Motor neuron (in vitro differentiated cells): ENCODE measurements at regions not wholly inside any gene's neighbourhood (a gene's known extent, or its start where the extent isn't known, plus 50 kb on each side); places are given as distances from the start of the nearest gene placed in this dataset.

Experiments used
- ATAC-seq, 8 experiments: fragments of 200-7000 bp; cut with Tn5 transposase; replicated peaks in 6 of 8; 2 replicates each; pipeline ENCODE4 v1.8.0; 2021; ENCODE audit warnings: mild to moderate bottlenecking in 8 of 8, moderate library complexity in 8 of 8
- H3K27ac ChIP-seq, 2 donors: fragments of 250-450 bp; sonication (Bioruptor Pico); 2 replicates each; pipeline ENCODE4 v1.9.0; 2021; ENCODE audit warnings: antibody characterized with exemption in 2 of 2, mild to moderate bottlenecking in 2 of 2, moderate library complexity in 1 of 2
- H3K4me1 ChIP-seq, 2 donors: fragments of 250-450 bp; sonication (Bioruptor Pico); replicated peaks in 1 of 2; 2 replicates each; pipeline ENCODE4 v1.6.1; 2021; ENCODE audit warnings: antibody characterized with exemption in 2 of 2, mild to moderate bottlenecking in 2 of 2, moderate library complexity in 1 of 2
- H3K4me3 ChIP-seq, 5 donors: fragments of 250-450 bp; sonication (Bioruptor Pico); 2 replicates each; pipeline ENCODE4 v1.9.0; 2021; ENCODE audit warnings: antibody characterized with exemption in 5 of 5, mild to moderate bottlenecking in 5 of 5, moderate library complexity in 4 of 5
- WGBS, 10 experiments: fragments of 450-650 bp; shearing (Covaris generic); methylation state at CpG; one replicate each; pipeline ENCODE4 v1.0.0; 2022; 5-methylcytosine and 5-hydroxymethylcytosine counted together
- in situ Hi-C, 9 experiments: fragments of 400-800 bp; cut with MboI; loops; one replicate each; pipeline ENCODE4 v1.15.0; 2021; ENCODE audit warnings: low sequenced_read_pairs in 9 of 9, low pct_unique_long_range_greater_than_20kb in 2 of 9; ENCODE audit not compliant: unreplicated experiment in 9 of 9

- H3K4me1 ChIP-seq = peaks cover 6% of the 10 kb centered on the region in 2 donors
- no peak overlapping the region for H3K27ac ChIP-seq
- H3K4me3 ChIP-seq = no peak overlapping the region
- in situ Hi-C loops = loop anchor here in 1 of 9 experiments (25.0 kb wide), 1 partner anchor 741 kb away; no protein-coding TSS in a partner anchor
- 21 to 43% (median 30%) methylated on average over 2 to 5 of the region's 5 CpGs; no CpG with 5 or more reads in 4 of the 10 experiments for WGBS, 10 experiments
- ATAC-seq = peak; percentile 87 to 96 (median 94)
Observed at GRCh38 chr17:51371732-51372151, 111.4 kb downstream of the UTP18 start.

- WGBS, 10 experiments = 20 to 100% (median 68%) methylated on average over 1 to 4 of the region's 5 CpGs; no CpG with 5 or more reads in 2 of the 10 experiments
- in situ Hi-C loops = loop anchor here in 1 of 9 experiments (25.0 kb wide), 1 partner anchor 740 kb away; no protein-coding TSS in a partner anchor
- Histone ChIP-seq H3K4me3 (no peak overlapping the region), H3K4me1 (peaks cover 6% of the 10 kb centered on the region in 2 donors), H3K27ac (no peak overlapping the region)
- ATAC-seq = peak in 7 of 8 experiments; percentile 15 to 79 (median 56)
Observed at GRCh38 chr17:51372345-51373004, 112.1 kb downstream of the UTP18 start.

- in situ Hi-C loops = loop anchor here in 1 of 9 experiments (25.0 kb wide), 1 partner anchor 739 kb away; no protein-coding TSS in a partner anchor
- peak in 7 of 8 experiments; percentile 11 to 78 (median 39) for ATAC-seq
- peaks cover 6% of the 10 kb centered on the region in 2 donors for H3K4me1 ChIP-seq
- no peak overlapping the region for H3K27ac ChIP-seq
- 17 to 95% (median 45%) methylated on average over 1 to 3 of the region's 4 CpGs for WGBS, 10 experiments
- H3K4me3 ChIP-seq = no peak overlapping the region
Observed at GRCh38 chr17:51373489-51374152, 113.3 kb downstream of the UTP18 start.

DNA sequence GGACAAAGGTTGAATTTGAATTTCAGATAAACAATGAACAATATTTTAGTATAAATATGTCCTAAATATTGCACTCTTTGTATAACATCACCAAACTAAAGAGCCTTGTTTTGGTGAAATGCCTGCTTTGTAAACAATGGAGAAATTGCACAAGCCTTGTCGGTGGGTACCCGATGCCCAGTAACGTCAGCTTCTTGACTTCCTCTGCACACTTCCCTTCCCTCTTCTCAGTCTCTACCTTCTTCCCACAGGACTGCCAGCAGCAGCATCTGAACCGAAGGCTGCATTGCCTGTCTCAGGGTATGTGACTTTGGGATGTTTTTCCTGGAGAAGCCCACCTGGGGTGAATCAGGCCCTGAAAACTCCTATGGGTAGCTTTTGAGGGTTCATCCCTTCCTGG, 113.9 kb downstream of the UTP18 start:
- 80 to 100% (median 83%) methylated on average over 1 to 3 of the region's 4 CpGs; no CpG with 5 or more reads in 3 of the 10 experiments for WGBS, 10 experiments
- Histone ChIP-seq H3K27ac (no peak overlapping the region), H3K4me1 (peaks cover 6% of the 10 kb centered on the region in 2 donors), H3K4me3 (no peak overlapping the region)
- in situ Hi-C loops = loop anchor here in 1 of 9 experiments (25.0 kb wide), 1 partner anchor 738 kb away; no protein-coding TSS in a partner anchor
- ATAC-seq = no peak

DNA sequence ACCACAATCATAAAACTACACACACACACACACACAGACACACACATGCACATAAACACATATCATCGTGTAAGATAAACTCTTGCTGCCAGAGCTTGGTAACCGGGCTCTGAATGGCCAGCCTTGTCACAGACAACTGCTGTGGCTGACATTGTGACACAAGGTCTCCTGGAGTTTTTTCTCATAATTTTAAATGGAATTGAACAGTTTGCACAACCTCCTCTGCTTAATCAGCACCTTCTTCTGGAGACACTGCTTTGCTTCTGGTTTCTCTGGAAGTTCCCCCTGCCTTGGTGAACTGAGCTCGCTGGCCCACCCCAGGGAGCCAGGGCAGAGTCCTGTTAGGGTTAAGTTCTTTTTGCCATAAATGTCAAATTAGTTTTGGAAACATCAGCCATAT, 115.4 kb downstream of the UTP18 start:
- WGBS, 10 experiments = 83 to 100% (median 100%) methylated on average over 1 to 2 of the region's 3 CpGs; no CpG with 5 or more reads in 3 of the 10 experiments
- peaks cover 6% of the 10 kb centered on the region in 2 donors for H3K4me1 ChIP-seq
- ATAC-seq = no peak
- H3K4me3 ChIP-seq = no peak overlapping the region
- H3K27ac ChIP-seq = no peak overlapping the region
- in situ Hi-C loops = no loop called here

GRCh38 chr17:51376739-51377138, 116.4 kb downstream of the UTP18 start:
- Histone ChIP-seq H3K27ac (no peak overlapping the region), H3K4me1 (peaks cover 12 to 16% of the 10 kb centered on the region in 2 donors), H3K4me3 (no peak overlapping the region)
- in situ Hi-C loops = no loop called here
- ATAC-seq = peak in 4 of 8 experiments; percentile 12 to 53 (median 35)
- 20 to 86% (median 61%) methylated on average over 1 of the region's 1 CpG; no CpG with 5 or more reads in 4 of the 10 experiments for WGBS, 10 experiments

DNA sequence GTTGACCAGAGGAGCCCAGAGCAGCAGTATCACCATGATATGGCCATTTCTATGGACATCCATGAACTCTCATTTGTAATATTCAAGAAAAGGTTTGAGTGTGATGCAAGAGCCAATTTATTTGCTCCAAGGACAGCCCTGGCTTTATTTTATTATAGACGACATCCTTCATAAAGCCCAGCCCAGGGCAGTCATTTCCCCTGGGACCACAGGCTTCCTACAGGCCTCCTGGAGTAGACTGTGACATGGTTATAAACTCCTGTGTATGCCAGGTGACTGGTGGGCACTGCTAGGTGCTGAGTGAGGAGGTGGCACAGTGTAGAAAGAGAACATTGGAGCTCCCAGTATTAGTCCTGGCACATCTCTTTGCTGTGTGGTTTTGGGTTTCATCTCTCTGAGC, 120.9 kb downstream of the UTP18 start:
- Histone ChIP-seq H3K4me1 (peaks cover 6 to 24% of the 10 kb centered on the region in 2 donors), H3K4me3 (no peak overlapping the region), H3K27ac (no peak overlapping the region)
- 29 to 100% (median 71%) methylated on average over 1 of the region's 1 CpG; no CpG with 5 or more reads in 7 of the 10 experiments for WGBS, 10 experiments
- peak in 4 of 8 experiments; percentile 21 to 76 (median 61) for ATAC-seq
- in situ Hi-C loops = no loop called here

DNA sequence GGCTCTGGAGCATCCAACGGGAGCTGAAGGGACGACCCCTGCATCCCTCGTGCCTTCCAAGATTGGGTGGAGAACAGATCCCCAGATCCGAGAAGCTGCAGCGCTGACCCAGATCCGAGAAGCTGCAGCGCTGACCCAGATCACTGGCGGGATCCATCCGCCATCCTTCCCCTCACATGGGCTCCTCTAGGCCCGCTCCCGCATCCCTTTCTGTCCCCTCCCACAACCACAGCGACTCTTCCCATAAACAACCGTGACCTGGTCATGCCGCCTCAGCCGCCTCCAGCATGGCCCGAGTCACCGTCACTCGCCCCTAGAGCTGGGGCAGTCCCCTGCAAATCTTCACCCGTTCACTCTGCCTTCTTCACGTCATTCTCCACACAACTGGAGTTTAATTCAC, 124.9 kb downstream of the UTP18 start:
- Histone ChIP-seq H3K4me1 (peaks cover 6 to 21% of the 10 kb centered on the region in 2 donors), H3K4me3 (no peak overlapping the region), H3K27ac (no peak overlapping the region)
- no peak for ATAC-seq
- 63 to 100% (median 84%) methylated on average over 4 to 13 of the region's 20 CpGs; no CpG with 5 or more reads in 4 of the 10 experiments for WGBS, 10 experiments
- in situ Hi-C loops = no loop called here

GRCh38 chr17:51387582-51387981, 127.2 kb downstream of the UTP18 start:
- H3K4me3 ChIP-seq = no peak overlapping the region
- 0 to 100% (median 82%) methylated on average over 1 to 4 of the region's 4 CpGs; no CpG with 5 or more reads in 1 of the 10 experiments for WGBS, 10 experiments
- peak in 2 of 8 experiments; percentile 78 to 81 for ATAC-seq
- no peak overlapping the region for H3K27ac ChIP-seq
- peaks cover 0 to 3% of the 10 kb centered on the region in 2 donors for H3K4me1 ChIP-seq
- in situ Hi-C loops = no loop called here

GRCh38 chr17:51387986-51388385, 127.6 kb downstream of the UTP18 start:
- in situ Hi-C loops = no loop called here
- WGBS, 10 experiments = 10 to 81% (median 34%) methylated on average over 1 to 2 of the region's 2 CpGs; no CpG with 5 or more reads in 6 of the 10 experiments
- ATAC-seq = peak in 3 of 8 experiments; percentile 25 to 66 (median 60)
- H3K27ac ChIP-seq = no peak overlapping the region
- no peaks in the 10 kb centered on the region for H3K4me1 ChIP-seq
- H3K4me3 ChIP-seq = no peak overlapping the region

DNA sequence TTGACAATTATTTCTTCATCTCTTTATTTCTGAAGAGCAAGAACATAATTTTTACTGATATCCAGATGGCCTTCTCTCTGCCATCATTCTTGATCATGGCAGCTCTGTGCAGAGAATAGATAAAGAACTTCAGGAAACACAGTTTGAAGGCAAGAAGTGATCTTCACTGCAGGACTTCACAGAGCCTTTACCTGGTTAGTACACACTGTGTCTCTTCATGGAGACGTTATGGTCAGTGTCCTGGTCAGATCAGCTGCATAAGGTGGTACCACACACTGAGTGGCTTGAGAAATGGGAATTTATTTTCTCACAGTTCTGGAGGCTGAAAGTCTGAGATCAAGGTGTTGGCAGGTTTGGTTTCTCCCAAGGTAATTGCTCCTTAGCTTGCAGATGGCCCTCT, 129.5 kb downstream of the UTP18 start:
- H3K4me1 ChIP-seq = no peaks in the 10 kb centered on the region
- no peak for ATAC-seq
- 18 to 83% (median 40%) methylated on average over 1 of the region's 1 CpG; no CpG with 5 or more reads in 4 of the 10 experiments for WGBS, 10 experiments
- H3K27ac ChIP-seq = no peak overlapping the region
- no peak overlapping the region for H3K4me3 ChIP-seq
- in situ Hi-C loops = no loop called here

GRCh38 chr17:51391982-51392654, 131.8 kb downstream of the UTP18 start:
- H3K4me1 ChIP-seq = no peaks in the 10 kb centered on the region
- 30 to 94% (median 82%) methylated on average over 1 to 6 of the region's 8 CpGs; no CpG with 5 or more reads in 2 of the 10 experiments for WGBS, 10 experiments
- no peak overlapping the region for H3K4me3 ChIP-seq
- in situ Hi-C loops = no loop called here
- ATAC-seq = no peak
- H3K27ac ChIP-seq = no peak overlapping the region
